Endodermal cell (in vitro differentiated cells): ENCODE measurements at regions not wholly inside any gene's neighbourhood (a gene's known extent, or its start where the extent isn't known, plus 50 kb on each side); places are given as distances from the start of the nearest gene placed in this dataset.

Experiments used
- DNase-seq: peaks from one replicate; pipeline ENCODE4 v3.0.0-alpha.2; 2017
- H3K27ac ChIP-seq: 2 replicates; pipeline ENCODE4 v1.5.1; 2013; ENCODE audit warnings: mild to moderate bottlenecking, low read depth, low read length, moderate library complexity
- H3K27me3 ChIP-seq: 2 replicates; pipeline ENCODE4 v1.6.1; 2013; ENCODE audit warnings: mild to moderate bottlenecking, low read length, moderate library complexity; ENCODE audit not compliant: insufficient read depth, control insufficient read depth, poor library complexity, severe bottlenecking
- H3K36me3 ChIP-seq: 2 replicates; pipeline ENCODE4 v1.7.0; 2013; ENCODE audit warnings: mild to moderate bottlenecking, low read length, moderate library complexity; ENCODE audit not compliant: control insufficient read depth, insufficient read depth
- H3K4me1 ChIP-seq: one replicate; pipeline ENCODE4 v1.7.0; 2013; ENCODE audit warnings: low read length; ENCODE audit not compliant: control insufficient read depth, insufficient read depth
- H3K4me3 ChIP-seq: 2 replicates; pipeline ENCODE4 v1.5.1; 2013; ENCODE audit warnings: mild to moderate bottlenecking, low read length, moderate library complexity
- H3K9ac ChIP-seq: 2 replicates; pipeline ENCODE4 v1.6.1; 2013; ENCODE audit warnings: mild to moderate bottlenecking, low read length, moderate library complexity; ENCODE audit not compliant: poor library complexity, severe bottlenecking; ENCODE audit errors: extremely low read depth
- H3K9me3 ChIP-seq: 2 replicates; pipeline ENCODE4 v1.6.1; 2013; ENCODE audit warnings: mild to moderate bottlenecking, low read length, moderate library complexity; ENCODE audit not compliant: control insufficient read depth
- H3K27ac Mint-ChIP-seq: 2 replicates; pipeline ENCODE4 v1.8.0; 2020; ENCODE audit warnings: mixed read lengths
- H3K27me3 Mint-ChIP-seq: 2 replicates; pipeline ENCODE4 v1.8.0; 2021; ENCODE audit warnings: mild to moderate bottlenecking, mixed read lengths; ENCODE audit not compliant: insufficient read depth
- H3K36me3 Mint-ChIP-seq: 2 replicates; pipeline ENCODE4 v1.8.0; 2020; ENCODE audit warnings: low read depth, mixed read lengths
- H3K4me1 Mint-ChIP-seq: 2 replicates; pipeline ENCODE4 v1.8.0; 2020; ENCODE audit warnings: mixed read lengths
- H3K4me3 Mint-ChIP-seq: 2 replicates; pipeline ENCODE4 v1.8.0; 2020; ENCODE audit warnings: mild to moderate bottlenecking, moderate library complexity, mixed read lengths
- H3K9me3 Mint-ChIP-seq: 2 replicates; pipeline ENCODE4 v1.8.0; 2020; ENCODE audit warnings: mild to moderate bottlenecking, mixed read lengths
- CTCF ChIP-seq: fragments of 200-600 bp; sonication (generic); conservative IDR thresholded peaks from 2 replicates; pipeline ENCODE4 v1.5.0; 2021; ENCODE audit warnings: antibody characterized with exemption, mild to moderate bottlenecking
- WGBS, 2 experiments: methylation state at CpG; one replicate each; pipeline versions ENCODE4 v1.1.5 to v1.1.7; 2013; ENCODE audit warnings: missing lambda C conversion rate in 2 of 2, mixed read lengths in 1 of 2; ENCODE audit not compliant: insufficient coverage in 1 of 2, insufficient read length in 1 of 2; 5-methylcytosine and 5-hydroxymethylcytosine counted together

GRCh38 chr6:51432481-51432880, 613.8 kb downstream of the TFAP2B start:
- no peaks in the 10 kb centered on the region for H3K9me3 ChIP-seq
- no peak for DNase-seq
- Mint-ChIP-seq H3K4me3 (no peak overlapping the region), H3K27ac (no peak overlapping the region), H3K9me3 (no peaks in the 10 kb centered on the region), H3K27me3 (no peaks in the 10 kb centered on the region), H3K36me3 (no peaks in the 10 kb centered on the region), H3K4me1 (peaks cover 9% of the 10 kb centered on the region)
- H3K27ac ChIP-seq: no peak overlapping the region
- H3K36me3 ChIP-seq: no peaks in the 10 kb centered on the region
- no peaks in the 10 kb centered on the region for H3K27me3 ChIP-seq
- WGBS, 2 experiments: 88 to 91% methylated on average over 3 of the region's 3 CpGs
- H3K9ac ChIP-seq: no peak overlapping the region
- TF ChIP-seq CTCF: no peak
- H3K4me3 ChIP-seq: no peak overlapping the region
- H3K4me1 ChIP-seq: peaks cover 7% of the 10 kb centered on the region

GRCh38 chr6:51450248-51450957, 631.7 kb downstream of the TFAP2B start:
- H3K4me1 ChIP-seq: no peaks in the 10 kb centered on the region
- no peak overlapping the region for H3K9ac ChIP-seq
- H3K36me3 ChIP-seq: no peaks in the 10 kb centered on the region
- H3K27ac ChIP-seq: no peak overlapping the region
- Mint-ChIP-seq H3K27me3 (no peaks in the 10 kb centered on the region), H3K4me3 (no peak overlapping the region), H3K9me3 (no peaks in the 10 kb centered on the region), H3K4me1 (no peaks in the 10 kb centered on the region), H3K36me3 (no peaks in the 10 kb centered on the region), H3K27ac (no peak overlapping the region)
- no peak overlapping the region for H3K4me3 ChIP-seq
- H3K27me3 ChIP-seq: no peaks in the 10 kb centered on the region
- WGBS, 2 experiments: 90% methylated on average over 3 of the region's 3 CpGs; no CpG with 5 or more reads in 1 of the 2 experiments
- no peak for DNase-seq
- TF ChIP-seq CTCF: no peak
- H3K9me3 ChIP-seq: no peaks in the 10 kb centered on the region

- no peak overlapping the region for H3K4me3 ChIP-seq
- whole genome bisulfite sequencing, 2 experiments: 100% methylated on average over 1 of the region's 1 CpG; no CpG with 5 or more reads in 1 of the 2 experiments
- no peak overlapping the region for H3K27ac ChIP-seq
- H3K4me1 Mint-ChIP-seq: peaks cover 4% of the 10 kb centered on the region
- H3K4me1 ChIP-seq: no peaks in the 10 kb centered on the region
- H3K27me3 ChIP-seq: no peaks in the 10 kb centered on the region
- H3K27ac Mint-ChIP-seq: no peak overlapping the region
- no peaks in the 10 kb centered on the region for H3K9me3 ChIP-seq
- H3K4me3 Mint-ChIP-seq: no peak overlapping the region
- DNase-seq: no peak
- H3K9me3 Mint-ChIP-seq: no peaks in the 10 kb centered on the region
- no peak for TF ChIP-seq CTCF
- H3K9ac ChIP-seq: no peak overlapping the region
- H3K36me3 ChIP-seq: no peaks in the 10 kb centered on the region
- H3K36me3 Mint-ChIP-seq: no peaks in the 10 kb centered on the region
- no peaks in the 10 kb centered on the region for H3K27me3 Mint-ChIP-seq
Observed at GRCh38 chr6:51450958-51451357, 632.3 kb downstream of the TFAP2B start.
